Kidney (tissue), 13 donors: ENCODE measurements at regions not wholly inside any gene's neighbourhood (a gene's known extent, or its start where the extent isn't known, plus 50 kb on each side); places are given as distances from the start of the nearest gene placed in this dataset.

Experiments
- DNase-seq, 5 donors: peaks; one replicate each; pipeline ENCODE4 v3.0.0-alpha.2; 2013 to 2020
- FAIRE-seq: peaks from 2 replicates; lab custom pipeline; 2012; peaks lifted over from hg19 to GRCh38; lab: Jason Lieb, UNC
- H3K27ac ChIP-seq, 2 donors: one replicate each; pipeline ENCODE4 v1.7.0; 2013; ENCODE audit warnings: low read depth in 2 of 2, low read length in 2 of 2, inconsistent platforms in 1 of 2
- H3K27me3 ChIP-seq: one replicate; pipeline ENCODE4 v1.7.1; 2013; ENCODE audit warnings: low read length, inconsistent platforms; ENCODE audit not compliant: control insufficient read depth, insufficient read depth
- H3K36me3 ChIP-seq, 3 donors: one replicate each; pipeline versions ENCODE4 v1.7.0 to v1.7.1; 2013; ENCODE audit warnings: low read length in 3 of 3, control low read depth in 1 of 3, inconsistent platforms in 1 of 3; ENCODE audit not compliant: insufficient read depth in 3 of 3, control insufficient read depth in 2 of 3
- H3K4me1 ChIP-seq, 3 donors: one replicate each; pipeline versions ENCODE4 v1.7.0 to v1.7.1; 2013; ENCODE audit warnings: low read length in 3 of 3, inconsistent platforms in 1 of 3, low read depth in 1 of 3; ENCODE audit not compliant: control insufficient read depth in 2 of 3, insufficient read depth in 2 of 3
- H3K4me3 ChIP-seq, 3 donors: one replicate each; pipeline versions ENCODE4 v1.7.0 to v1.8.1; 2013; ENCODE audit warnings: low read length in 3 of 3, control low read depth in 1 of 3, inconsistent platforms in 1 of 3
- H3K9ac ChIP-seq, 3 donors: one replicate each; pipeline versions ENCODE4 v1.7.0 to v1.7.1; 2013; ENCODE audit warnings: low read length in 3 of 3, control low read depth in 1 of 3, inconsistent platforms in 1 of 3
- H3K9me3 ChIP-seq, 3 donors: one replicate each; pipeline versions ENCODE4 v1.7.0 to v1.7.1; 2013; ENCODE audit warnings: low read length in 3 of 3, control low read depth in 1 of 3, inconsistent platforms in 1 of 3; ENCODE audit not compliant: control insufficient read depth in 2 of 3, insufficient read depth in 1 of 3
- intact Hi-C: fragments of 100-400 bp; cut with DNase I; formaldehyde crosslinking; loops from one replicate; pipeline ENCODE4 v1.11.1; 2022
- TF ChIP-seq, protein P1 (sequence below): IDR thresholded peaks from 3 replicates; pipeline ENCODE4 v1.5.1; 2012; ENCODE audit warnings: mild to moderate bottlenecking, moderate library complexity, borderline replicate concordance; ENCODE audit not compliant: insufficient read depth; ENCODE audit errors: extremely low read depth
- donor health status: control.
- donor health status: control.
- donor health status: control.
- donor health status: control.
- donor health status: control.
- donor health status: DM: yes; HTN: yes; CAD: no.
- donor health status: Normal renal cell carcinoma (clear cell type).

DNA sequence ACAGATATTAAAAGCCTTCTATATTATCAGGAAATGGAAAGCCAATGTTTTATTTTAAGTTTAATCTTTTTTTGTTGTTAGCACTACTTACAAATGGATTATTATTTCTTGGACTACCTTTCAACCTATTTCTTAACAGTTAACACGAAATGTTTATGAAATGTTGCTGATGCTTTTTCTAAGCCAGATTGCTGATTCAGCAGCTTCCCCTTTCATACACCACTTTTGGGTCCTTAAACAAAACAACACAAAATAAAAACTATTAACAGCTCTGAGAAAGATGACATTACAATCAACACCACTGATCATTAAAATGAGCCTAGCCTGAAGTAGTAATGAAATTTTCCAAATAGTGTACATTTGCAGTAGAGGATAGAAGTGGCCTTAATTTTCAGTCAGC, 99.2 kb upstream of the VEPH1 start:
- Histone ChIP-seq H3K4me1 (no peaks in the 10 kb centered on the region), H3K9ac (no peak overlapping the region), H3K4me3 (no peak overlapping the region), H3K9me3 (no peaks in the 10 kb centered on the region), H3K27ac (no peak overlapping the region), H3K27me3 (no peaks in the 10 kb centered on the region), H3K36me3 (no peaks in the 10 kb centered on the region)
- TF ChIP-seq, protein P1, sequence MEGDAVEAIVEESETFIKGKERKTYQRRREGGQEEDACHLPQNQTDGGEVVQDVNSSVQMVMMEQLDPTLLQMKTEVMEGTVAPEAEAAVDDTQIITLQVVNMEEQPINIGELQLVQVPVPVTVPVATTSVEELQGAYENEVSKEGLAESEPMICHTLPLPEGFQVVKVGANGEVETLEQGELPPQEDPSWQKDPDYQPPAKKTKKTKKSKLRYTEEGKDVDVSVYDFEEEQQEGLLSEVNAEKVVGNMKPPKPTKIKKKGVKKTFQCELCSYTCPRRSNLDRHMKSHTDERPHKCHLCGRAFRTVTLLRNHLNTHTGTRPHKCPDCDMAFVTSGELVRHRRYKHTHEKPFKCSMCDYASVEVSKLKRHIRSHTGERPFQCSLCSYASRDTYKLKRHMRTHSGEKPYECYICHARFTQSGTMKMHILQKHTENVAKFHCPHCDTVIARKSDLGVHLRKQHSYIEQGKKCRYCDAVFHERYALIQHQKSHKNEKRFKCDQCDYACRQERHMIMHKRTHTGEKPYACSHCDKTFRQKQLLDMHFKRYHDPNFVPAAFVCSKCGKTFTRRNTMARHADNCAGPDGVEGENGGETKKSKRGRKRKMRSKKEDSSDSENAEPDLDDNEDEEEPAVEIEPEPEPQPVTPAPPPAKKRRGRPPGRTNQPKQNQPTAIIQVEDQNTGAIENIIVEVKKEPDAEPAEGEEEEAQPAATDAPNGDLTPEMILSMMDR: no peak
- no peak for DNase-seq
- intact Hi-C loops: no loop called here
- no peak for FAIRE-seq

DNA sequence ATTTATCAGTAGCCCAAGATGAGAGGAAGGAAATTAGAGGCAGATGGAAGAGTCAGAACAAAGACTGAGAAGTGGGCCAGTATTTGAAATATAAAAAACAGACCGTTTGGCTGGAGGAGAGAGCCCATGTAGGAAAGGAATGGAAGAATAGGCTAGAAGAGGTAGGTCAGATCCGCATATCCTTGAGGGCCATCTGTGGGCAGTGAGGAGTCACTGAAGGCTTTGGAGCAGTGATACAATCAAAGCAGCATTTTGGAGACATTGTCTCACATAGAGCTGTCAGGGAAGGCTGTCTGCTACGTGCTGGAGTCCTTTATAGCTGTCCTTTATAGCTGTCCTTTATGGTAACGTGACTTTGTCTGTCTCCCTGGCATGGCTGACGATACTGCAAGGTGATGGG, 92.0 kb upstream of the VEPH1 start:
- H3K9ac ChIP-seq: no peak overlapping the region
- H3K9me3 ChIP-seq: no peaks in the 10 kb centered on the region
- DNase-seq (no peak), FAIRE-seq (no peak)
- H3K4me1 ChIP-seq: no peaks in the 10 kb centered on the region
- no peak overlapping the region for H3K4me3 ChIP-seq
- no peaks in the 10 kb centered on the region for H3K36me3 ChIP-seq
- no peaks in the 10 kb centered on the region for H3K27me3 ChIP-seq
- intact Hi-C loops: no loop called here
- TF ChIP-seq, protein P1: no peak
- no peak overlapping the region for H3K27ac ChIP-seq

DNA sequence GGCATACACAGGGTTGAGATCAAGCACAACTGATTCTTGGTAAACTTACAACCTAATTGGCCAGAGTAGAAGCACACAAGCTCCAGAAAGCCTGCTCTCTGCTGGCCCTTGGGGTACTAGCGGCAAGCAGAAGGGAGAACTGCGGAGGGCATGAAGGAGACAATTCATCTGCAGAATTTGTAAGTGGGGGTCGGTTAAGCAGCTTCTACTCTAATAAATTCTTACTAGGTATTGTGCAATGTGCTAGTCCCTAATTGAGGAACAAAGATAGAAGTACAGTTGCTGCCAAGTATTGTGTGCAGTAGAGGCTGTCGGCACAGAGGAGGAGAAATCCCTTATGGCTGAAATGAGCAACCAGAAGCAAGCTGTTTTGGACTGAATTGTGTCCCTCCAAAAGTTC, 91.2 kb upstream of the VEPH1 start:
- Histone ChIP-seq H3K4me3 (no peak overlapping the region), H3K27me3 (no peaks in the 10 kb centered on the region), H3K27ac (no peak overlapping the region), H3K9me3 (no peaks in the 10 kb centered on the region), H3K4me1 (no peaks in the 10 kb centered on the region), H3K36me3 (no peaks in the 10 kb centered on the region), H3K9ac (no peak overlapping the region)
- TF ChIP-seq, protein P1: no peak
- DNase-seq (peak in 1 of 5 donors; percentile 60), FAIRE-seq (no peak)
- intact Hi-C loops: no loop called here

DNA sequence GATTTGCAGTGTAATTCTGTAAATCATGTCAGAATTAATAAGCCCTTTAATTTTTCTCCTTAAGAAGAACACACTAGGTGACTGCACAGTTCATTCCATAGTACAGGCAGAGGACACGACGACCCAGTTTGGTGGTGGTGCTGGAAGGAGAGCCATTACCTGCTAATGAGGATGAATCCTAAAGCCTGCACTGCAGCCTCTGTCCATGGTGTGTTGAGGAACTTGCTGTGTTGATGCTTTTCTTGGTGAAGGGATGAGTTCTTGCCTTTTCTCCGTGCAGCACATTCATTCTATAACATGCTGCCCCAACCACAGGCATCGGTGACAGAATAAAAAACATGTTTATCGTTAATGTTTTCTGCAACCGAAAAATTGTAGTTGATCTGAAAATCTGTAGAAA, 89.6 kb upstream of the VEPH1 start:
- Histone ChIP-seq H3K4me3 (no peak overlapping the region), H3K9me3 (no peaks in the 10 kb centered on the region), H3K4me1 (no peaks in the 10 kb centered on the region), H3K36me3 (no peaks in the 10 kb centered on the region), H3K27ac (no peak overlapping the region), H3K9ac (no peak overlapping the region), H3K27me3 (no peaks in the 10 kb centered on the region)
- no peak for FAIRE-seq
- intact Hi-C loops: no loop called here
- no peak for DNase-seq
- TF ChIP-seq, protein P1: no peak
